KOPT-K1 (cell line): ENCODE measurements at regions not wholly inside any gene's neighbourhood (a gene's known extent, or its start where the extent isn't known, plus 50 kb on each side); places are given as distances from the start of the nearest gene placed in this dataset.

ENCODE experiments used
- H3K27ac ChIP-seq: fragments of 200-600 bp; sonication (generic); 2 replicates; pipeline ENCODE4 v1.5.1; 2016; ENCODE audit warnings: antibody characterized with exemption, mild to moderate bottlenecking, low read depth, low read length; ENCODE audit not compliant: poor library complexity, severe bottlenecking
- H3K36me3 ChIP-seq: fragments of 200-600 bp; sonication (generic); 2 replicates; pipeline ENCODE4 v1.5.1; 2017; ENCODE audit warnings: antibody characterized with exemption, mild to moderate bottlenecking, low read length, moderate library complexity; ENCODE audit not compliant: insufficient read depth
- H3K9me3 ChIP-seq: fragments of 200-600 bp; sonication (generic); 2 replicates; pipeline ENCODE4 v1.5.1; 2017; ENCODE audit warnings: antibody characterized with exemption, low read length, mild to moderate bottlenecking; ENCODE audit not compliant: insufficient read depth, poor library complexity, severe bottlenecking

DNA sequence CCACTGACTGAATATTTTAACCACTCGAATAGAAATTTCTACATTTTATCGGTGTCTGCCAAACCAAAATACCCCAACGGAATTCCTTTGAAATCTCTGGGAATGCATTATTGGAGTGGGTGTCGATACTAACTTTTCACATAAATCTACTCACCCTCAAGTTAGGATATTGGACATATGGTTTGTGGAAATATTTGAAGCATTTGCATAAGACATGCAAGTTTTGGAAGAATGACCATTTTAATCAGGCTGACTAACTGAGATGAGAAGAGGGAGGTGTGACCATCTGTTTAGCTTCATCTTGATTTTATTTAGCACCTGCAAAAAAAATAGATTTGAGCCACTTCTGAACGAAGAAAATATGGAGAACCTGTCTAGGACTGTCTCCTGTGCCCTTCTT is 61.2 kb downstream of the KLF6 start:
- Histone ChIP-seq H3K36me3 (no peaks in the 10 kb centered on the region), H3K9me3 (no peaks in the 10 kb centered on the region), H3K27ac (no peak overlapping the region)

DNA sequence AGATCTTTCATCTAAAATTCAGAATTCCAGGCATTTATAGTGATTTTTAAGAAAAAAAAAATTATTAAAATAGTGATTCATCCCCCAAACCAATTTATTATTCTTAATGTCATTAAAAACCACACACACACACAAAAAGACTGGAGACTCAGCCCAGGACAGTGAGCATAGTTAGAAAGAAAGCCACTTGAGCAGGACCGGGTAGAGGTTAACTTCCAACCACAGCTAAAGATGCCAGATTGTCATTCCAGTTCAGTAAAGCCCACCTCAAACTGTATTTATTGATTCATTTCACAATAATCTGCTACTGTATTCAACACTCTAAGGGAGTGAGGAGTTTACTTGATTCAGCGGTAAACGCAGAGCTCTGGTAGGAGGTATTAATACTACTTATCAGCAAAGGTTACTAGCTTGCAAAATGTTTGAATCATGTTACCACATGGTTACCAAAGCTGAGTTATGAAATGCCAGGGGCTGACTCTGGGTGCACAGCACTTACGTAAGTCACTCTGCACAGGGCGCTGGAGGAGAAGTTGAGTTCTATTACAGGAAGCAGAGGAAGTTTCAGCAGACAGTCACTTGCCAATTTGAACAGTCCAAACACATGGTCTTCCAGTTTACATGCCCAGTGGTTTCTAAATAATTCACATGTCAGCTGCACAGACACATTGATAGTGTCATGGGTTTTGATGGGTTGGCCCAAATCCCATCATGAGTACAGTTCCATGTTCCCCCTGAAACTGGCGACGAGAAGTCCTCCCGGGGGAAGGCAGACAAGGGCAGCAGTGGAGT is 64.6 kb downstream of the KLF6 start:
- Histone ChIP-seq H3K36me3 (no peaks in the 10 kb centered on the region), H3K27ac (no peak overlapping the region), H3K9me3 (no peaks in the 10 kb centered on the region)

DNA sequence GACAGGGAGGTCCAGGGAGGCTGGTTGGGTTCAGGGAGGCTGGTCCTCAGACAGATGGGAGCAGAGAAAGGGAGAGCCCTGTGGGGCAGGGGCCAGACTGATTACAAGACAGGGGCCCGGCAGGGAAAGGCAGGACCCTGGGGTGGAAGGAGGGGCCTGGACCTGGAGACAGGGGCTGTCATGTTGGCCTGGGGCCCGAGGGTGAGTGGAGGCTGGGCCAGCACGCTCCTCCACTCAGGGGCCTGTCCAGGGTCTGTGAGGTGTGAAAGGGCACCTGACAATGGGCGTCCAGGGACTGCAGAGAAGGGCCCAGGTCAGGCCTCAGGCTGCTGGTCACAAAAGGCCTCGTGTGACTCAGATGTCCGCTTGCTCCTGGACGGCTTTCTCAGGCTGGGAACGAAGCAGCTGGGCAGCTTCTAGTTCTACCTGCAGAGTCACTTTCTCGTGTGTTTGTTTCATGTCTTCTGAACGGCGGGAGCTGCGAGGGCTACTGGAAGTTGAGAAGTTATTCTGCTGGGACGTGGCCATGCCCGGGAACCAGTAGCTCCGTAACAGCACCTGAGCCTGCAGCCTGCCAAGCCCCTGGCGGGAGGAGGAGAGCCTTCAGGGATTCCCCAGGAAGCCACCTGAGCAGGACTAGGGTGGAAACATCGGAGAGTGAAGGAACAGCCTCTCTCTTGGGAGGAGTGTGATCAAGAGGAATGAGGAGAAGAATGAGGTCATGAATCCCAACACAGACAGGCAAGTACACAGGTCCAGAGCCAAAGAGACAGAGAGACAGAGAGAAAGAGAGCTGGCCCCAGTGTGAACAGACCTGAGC is 65.8 kb downstream of the KLF6 start:
- H3K27ac ChIP-seq, result no peak overlapping the region
- no peaks in the 10 kb centered on the region for H3K9me3 ChIP-seq
- no peaks in the 10 kb centered on the region for H3K36me3 ChIP-seq

DNA sequence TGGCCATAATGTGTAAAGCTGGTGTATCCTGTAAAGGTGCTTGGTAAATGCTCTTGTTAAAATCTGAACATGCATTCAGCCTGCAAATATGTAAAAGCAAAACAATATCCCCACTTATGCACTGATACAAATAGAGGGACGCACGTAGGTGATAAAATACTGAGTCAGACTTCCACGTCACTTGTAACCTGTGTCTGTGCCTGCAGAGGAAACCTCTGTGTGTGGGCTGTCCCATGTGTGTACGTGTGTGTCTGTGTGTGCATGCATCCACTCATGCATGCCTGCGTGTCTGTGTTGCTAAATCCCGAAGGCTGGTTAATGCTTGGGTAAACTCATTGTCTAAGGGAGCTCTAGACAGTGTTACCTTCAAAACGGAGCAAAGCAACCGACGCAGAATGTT is 68.9 kb downstream of the KLF6 start:
- H3K36me3 ChIP-seq, result no peaks in the 10 kb centered on the region
- peaks cover 16% of the 10 kb centered on the region for H3K9me3 ChIP-seq
- H3K27ac ChIP-seq, result no peak overlapping the region

DNA sequence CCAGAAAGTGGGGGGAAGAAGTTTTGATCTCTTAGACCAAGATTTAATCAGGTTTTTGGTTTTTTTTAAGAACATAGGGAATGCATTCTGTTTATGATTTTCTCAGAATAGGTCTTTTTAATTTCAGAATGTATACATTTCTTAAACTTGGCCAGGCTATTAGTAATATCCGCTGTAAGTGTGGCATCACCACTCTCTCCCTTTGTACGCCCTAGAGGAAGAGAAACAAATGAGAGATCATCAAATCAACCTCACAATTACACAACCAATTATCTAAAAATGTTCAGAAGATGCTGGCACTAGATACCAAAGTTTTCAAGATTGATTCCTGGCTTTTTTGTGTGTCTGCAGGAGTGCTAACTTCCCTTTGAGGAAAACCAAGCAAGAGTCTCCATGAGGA is 70.0 kb downstream of the KLF6 start:
- Histone ChIP-seq H3K27ac (no peak overlapping the region), H3K36me3 (no peaks in the 10 kb centered on the region), H3K9me3 (peaks cover 19% of the 10 kb centered on the region)

DNA sequence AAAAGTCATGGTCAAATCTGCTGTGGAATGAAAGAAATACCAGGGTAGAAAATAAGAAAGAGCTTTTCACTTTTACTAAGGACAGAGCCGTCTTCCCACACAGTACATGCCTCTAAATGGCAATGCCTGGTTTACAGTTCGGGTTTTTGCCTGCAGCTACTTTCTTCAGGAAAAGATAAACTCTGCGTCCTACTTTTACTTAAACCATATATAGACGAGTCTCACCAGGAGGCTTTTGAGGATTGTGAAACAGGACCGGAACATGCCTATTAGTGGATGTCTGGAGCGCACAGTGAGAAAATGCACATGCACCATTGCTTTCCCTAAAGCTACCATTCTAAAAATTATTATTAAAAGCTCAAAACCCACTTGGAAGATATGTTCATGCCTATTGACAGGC is 70.5 kb downstream of the KLF6 start:
- Histone ChIP-seq H3K27ac (no peak overlapping the region), H3K9me3 (peaks cover 19% of the 10 kb centered on the region)

DNA sequence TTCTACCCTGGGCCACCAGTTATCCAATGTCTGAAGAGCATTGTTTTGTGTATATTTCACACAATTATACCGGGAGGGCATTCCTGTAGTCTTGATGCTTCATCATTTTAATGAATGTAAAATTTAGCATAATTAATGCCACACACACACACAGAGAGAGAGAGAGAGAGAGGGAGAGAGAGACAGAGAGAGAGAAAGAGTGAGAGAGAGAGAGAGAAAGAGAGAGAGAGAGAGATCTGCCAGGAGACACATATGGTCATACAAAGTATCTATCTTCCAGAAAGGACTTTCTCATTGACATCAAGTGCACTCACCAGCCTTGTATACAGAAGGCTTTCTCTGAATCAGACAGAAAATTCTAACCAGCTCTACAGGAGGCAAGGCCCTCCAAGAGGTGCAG is 72.3 kb downstream of the KLF6 start:
- H3K27ac ChIP-seq, result no peak overlapping the region
- no peaks in the 10 kb centered on the region for H3K36me3 ChIP-seq

More for the DNA sequence above, 70.5 kb downstream of the KLF6 start:
- H3K36me3 ChIP-seq, result no peaks in the 10 kb centered on the region

DNA sequence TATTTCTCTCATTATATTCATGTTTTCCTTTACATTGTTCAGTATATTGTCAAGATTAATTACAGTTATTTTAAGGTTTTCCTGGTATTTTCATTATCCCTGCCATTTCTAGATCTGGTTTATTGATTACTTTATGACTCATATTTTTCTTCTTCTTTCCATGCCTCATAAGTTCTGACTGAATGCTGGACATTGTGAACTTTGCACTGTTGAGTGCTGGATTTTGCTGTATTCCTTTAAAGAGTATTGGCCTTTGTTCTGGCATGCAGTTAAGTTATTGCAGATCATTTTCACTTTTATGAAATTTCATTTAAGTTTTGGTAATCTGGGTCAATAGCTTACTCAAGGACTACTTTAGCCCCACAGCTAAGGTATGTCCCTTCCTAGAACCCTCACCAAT is 73.1 kb downstream of the KLF6 start:
- Histone ChIP-seq H3K27ac (no peak overlapping the region), H3K36me3 (no peaks in the 10 kb centered on the region), H3K9me3 (peaks cover 19% of the 10 kb centered on the region)

More for the DNA sequence above, 72.3 kb downstream of the KLF6 start:
- peaks cover 19% of the 10 kb centered on the region for H3K9me3 ChIP-seq

DNA sequence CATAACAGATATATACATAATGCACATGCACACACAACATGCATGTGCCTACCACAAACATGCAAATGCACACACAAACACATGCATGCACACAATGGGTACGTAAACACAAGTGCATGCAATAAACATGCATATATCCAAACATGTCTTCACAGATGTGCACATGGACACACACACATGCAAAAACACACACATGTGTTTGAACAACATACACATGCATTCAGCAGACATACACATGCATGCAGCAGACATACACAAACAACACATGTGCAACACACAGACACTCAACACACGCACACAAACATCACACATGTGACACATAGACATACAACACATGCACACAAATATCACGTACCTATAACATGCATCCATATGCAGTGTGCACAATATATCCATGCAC is 74.2 kb downstream of the KLF6 start:
- no peak overlapping the region for H3K27ac ChIP-seq

DNA sequence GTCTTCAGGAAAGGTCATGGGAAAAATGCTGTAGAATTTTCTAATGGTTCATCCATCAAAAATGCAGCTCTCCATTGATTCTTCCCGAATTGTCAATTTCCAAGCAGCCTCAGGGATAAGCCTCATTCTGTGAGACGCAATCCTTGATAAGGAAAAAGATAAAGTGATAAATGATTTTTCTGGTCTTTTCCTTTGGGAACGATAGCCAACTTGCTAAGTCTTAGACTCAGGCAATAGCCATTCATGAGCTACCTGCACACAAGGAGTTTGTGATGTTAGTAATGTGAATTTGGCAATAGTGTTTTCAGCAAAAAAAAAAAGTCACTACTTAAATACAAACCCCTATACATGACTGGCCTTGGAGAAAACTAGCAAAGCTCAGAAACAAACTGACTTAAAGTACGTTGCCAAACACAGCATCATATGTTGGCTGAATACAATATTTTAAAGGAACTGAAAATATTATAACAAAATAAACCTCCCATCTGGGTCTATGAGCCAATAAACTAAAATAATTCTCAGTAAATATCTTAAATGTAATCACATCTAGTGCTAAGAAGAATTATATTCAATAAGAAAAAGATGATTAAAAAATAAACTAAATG is 75.5 kb downstream of the KLF6 start:
- Histone ChIP-seq H3K27ac (no peak overlapping the region), H3K36me3 (no peaks in the 10 kb centered on the region), H3K9me3 (peaks cover 19% of the 10 kb centered on the region)

More for the DNA sequence above, 74.2 kb downstream of the KLF6 start:
- no peaks in the 10 kb centered on the region for H3K36me3 ChIP-seq
- H3K9me3 ChIP-seq, result peaks cover 19% of the 10 kb centered on the region

DNA sequence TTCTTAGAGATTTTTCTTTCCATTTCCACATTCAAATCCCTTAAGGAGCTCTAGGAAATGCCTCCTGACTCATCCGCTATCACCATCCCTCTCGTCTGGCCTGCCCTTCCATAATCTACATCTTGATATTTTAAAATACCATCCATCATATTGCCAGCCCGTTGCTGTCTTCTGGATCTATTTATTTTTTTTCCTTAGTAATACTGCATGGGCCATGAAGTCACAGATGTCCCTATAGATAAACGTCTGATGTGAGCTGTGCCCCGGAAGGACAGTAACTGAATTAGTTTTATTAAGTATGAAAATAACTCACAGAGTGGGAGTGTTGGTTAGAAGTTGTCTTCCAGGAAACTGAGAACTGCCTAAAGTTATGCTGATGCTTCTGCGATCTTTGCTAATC is 76.2 kb downstream of the KLF6 start:
- Histone ChIP-seq H3K36me3 (no peaks in the 10 kb centered on the region), H3K27ac (no peak overlapping the region), H3K9me3 (peaks cover 19% of the 10 kb centered on the region)

DNA sequence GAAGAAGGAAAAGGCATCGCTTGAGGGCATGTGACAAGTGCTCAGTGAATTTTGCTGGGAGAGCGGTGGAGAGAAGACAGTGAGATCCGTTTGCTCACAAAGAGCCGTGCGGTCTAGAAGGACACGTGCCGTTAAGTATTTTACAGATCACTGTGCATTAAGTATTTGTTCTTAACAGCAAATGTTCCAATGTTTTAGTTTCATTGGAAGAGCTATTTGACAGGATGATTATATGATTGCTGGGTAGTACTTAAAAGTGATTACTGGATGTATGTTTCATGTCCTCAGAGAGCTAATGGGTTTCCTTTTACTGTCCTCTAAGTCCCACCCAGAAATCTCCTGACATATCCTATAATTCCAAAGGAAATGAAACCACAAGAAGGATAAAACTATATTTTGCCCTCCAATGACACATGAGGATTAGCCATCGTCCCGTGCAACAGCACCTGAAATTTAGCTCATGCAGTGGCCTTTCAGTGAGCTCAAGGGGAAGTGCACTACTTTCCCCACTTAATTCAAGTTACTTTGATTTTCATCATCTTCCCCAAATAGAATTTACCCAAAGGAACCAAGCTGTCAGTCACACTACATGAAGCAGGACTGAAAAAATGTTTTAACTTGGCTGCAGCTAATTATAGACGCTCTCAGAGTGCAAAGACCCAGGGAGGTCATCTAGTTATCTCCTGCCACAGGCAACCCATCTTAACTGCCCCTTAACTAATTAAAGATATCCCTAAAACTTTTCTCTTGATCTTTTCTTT is 80.3 kb downstream of the KLF6 start:
- Histone ChIP-seq H3K27ac (no peak overlapping the region), H3K9me3 (no peaks in the 10 kb centered on the region), H3K36me3 (no peaks in the 10 kb centered on the region)

DNA sequence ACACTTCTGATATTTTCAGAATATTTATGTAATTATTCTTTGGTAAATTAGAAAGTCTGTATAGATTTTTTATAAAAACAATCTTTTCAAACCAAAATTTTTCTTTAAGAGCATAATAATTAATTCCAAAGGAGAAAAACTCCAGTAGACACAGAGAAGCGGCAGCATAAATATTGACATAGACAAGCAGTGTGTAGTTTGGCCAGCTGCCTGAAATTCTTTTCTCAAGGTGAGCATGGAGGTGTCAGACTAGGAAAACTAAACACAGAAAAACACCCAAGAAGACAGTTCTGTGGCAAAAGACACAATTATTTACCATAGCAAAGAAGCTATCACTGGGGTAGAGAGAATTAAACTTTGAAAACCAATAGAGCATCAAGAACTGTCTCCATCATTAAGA is 82.4 kb downstream of the KLF6 start:
- no peaks in the 10 kb centered on the region for H3K9me3 ChIP-seq
- no peak overlapping the region for H3K27ac ChIP-seq
- H3K36me3 ChIP-seq, result no peaks in the 10 kb centered on the region

DNA sequence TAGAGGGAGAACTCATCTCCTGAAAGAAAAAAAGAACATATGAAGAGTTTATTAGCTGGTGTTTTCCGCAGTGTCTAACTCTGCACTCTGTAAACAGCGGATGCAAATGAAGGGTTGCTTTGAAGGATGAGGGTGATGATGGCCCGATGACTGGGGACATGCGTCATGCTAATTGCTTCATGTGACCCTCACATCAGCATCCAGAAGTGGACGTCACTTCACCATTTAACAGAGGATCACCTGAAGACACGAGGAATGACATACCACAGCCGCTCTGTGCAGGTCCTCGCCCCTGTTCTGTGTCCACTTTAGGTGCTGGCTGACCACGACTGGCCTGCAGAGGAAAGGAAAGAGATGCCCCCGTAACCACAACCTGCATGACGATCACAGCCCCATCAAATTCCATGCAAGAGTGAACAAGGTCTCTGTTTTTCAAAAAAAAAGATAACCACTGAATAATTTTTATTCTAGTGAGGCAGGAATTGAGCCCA is 82.9 kb downstream of the KLF6 start:
- no peaks in the 10 kb centered on the region for H3K9me3 ChIP-seq
- H3K27ac ChIP-seq, result no peak overlapping the region
- no peaks in the 10 kb centered on the region for H3K36me3 ChIP-seq

DNA sequence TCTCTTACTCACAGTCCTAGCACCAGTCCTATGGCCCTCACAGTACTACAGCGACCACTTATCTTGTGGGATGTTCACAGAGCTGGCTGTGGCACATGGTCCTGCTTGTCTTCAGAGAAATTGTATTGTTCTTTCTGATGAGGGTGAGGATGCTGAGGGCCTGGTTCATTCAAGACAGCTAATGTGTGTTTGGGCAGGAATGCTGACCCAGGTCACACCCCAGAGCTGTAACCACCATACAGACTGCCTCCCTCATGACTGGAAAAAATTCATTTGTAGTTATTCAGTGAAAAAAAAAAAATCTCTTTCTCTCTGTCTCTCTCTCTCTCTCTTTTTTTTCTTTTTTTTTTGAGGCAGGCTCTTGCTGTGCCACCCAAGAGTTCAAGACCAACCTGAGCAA is 83.5 kb downstream of the KLF6 start:
- no peaks in the 10 kb centered on the region for H3K36me3 ChIP-seq
- no peak overlapping the region for H3K27ac ChIP-seq
- no peaks in the 10 kb centered on the region for H3K9me3 ChIP-seq
